ENCODE measurements at regions not wholly inside any gene's neighbourhood (a gene's known extent, or its start where the extent isn't known, plus 50 kb on each side); places are given as distances from the start of the nearest gene placed in this dataset.
A peak's percentile ranks its signal among the peaks of the same experiment; 100 is the strongest.
"Not testable (repeated sequence)": the region's sequence is repeated elsewhere in the genome, so short reads cannot be mapped to it uniquely, and the experiment has no call there.

GRCh38 chr2:89996779-89997178, 1305.3 kb downstream of the RPIA start:
- H3K27ac ChIP-seq = not testable (repeated sequence)

GRCh38 chr2:90004553-90004952, 1313.1 kb downstream of the RPIA start:
- not testable (repeated sequence) for H3K27ac ChIP-seq

- H3K27ac ChIP-seq = not testable (repeated sequence)
These were observed 1319.1 kb downstream of the RPIA start for GRCh38 chr2:90010442-90011100.

GRCh38 chr2:90011101-90011443, 1319.6 kb downstream of the RPIA start:
- H3K27ac ChIP-seq = not testable (repeated sequence)

GRCh38 chr2:90019908-90020307, 1328.4 kb downstream of the RPIA start:
- not testable (repeated sequence) for H3K27ac ChIP-seq

GRCh38 chr2:90021234-90021633, 1329.8 kb downstream of the RPIA start:
- H3K27ac ChIP-seq = not testable (repeated sequence)

- TF ChIP-seq CTCF (IDR thresholded peaks at IDR 0.05) = peak; percentile 26
- H3K27ac ChIP-seq = not testable (repeated sequence)
These were observed 1335.8 kb downstream of the RPIA start for GRCh38 chr2:90027231-90027643.

GRCh38 chr2:90028381-90029079, 1337.1 kb downstream of the RPIA start:
- not testable (repeated sequence) for H3K27ac ChIP-seq

- H3K27ac ChIP-seq = not testable (repeated sequence)
These were observed 1337.6 kb downstream of the RPIA start for GRCh38 chr2:90029080-90029428.

- not testable (repeated sequence) for H3K27ac ChIP-seq
These were observed 1340.8 kb downstream of the RPIA start for GRCh38 chr2:90032269-90032668.

GRCh38 chr2:90036335-90036734, 1344.9 kb downstream of the RPIA start:
- not testable (repeated sequence) for H3K27ac ChIP-seq

- H3K27ac ChIP-seq = not testable (repeated sequence)
These were observed 1347.6 kb downstream of the RPIA start for GRCh38 chr2:90039093-90039492.

GRCh38 chr2:90047776-90048175, 1356.3 kb downstream of the RPIA start:
- not testable (repeated sequence) for H3K27ac ChIP-seq

GRCh38 chr2:90052113-90052631, 1360.7 kb downstream of the RPIA start:
- H3K27ac ChIP-seq = not testable (repeated sequence)

GRCh38 chr2:90069290-90069894, 1377.9 kb downstream of the RPIA start:
- TF ChIP-seq ZFX (IDR thresholded peaks at IDR 0.05; ENCODE audit: borderline replicate concordance) (no peak), CTCF (IDR thresholded peaks at IDR 0.05) (peak; percentile 97)
- no peak overlapping the region for H3K27ac ChIP-seq
